Neural cell (in vitro differentiated cells): ENCODE measurements at regions not wholly inside any gene's neighbourhood (a gene's known extent, or its start where the extent isn't known, plus 50 kb on each side); places are given as distances from the start of the nearest gene placed in this dataset.

Experiments used
- H2AFZ ChIP-seq: fragments of 200-600, 300-800 bp; sonication (generic), shearing (Covaris generic); 2 replicates; pipeline ENCODE4 v1.6.0; 2014; ENCODE audit warnings: low read depth, mild to moderate bottlenecking, antibody characterized with exemption, low read length, moderate library complexity
- H3F3A ChIP-seq: fragments of 200-600 bp; shearing (Covaris generic); 2 replicates; pipeline ENCODE4 v1.6.1; 2016; ENCODE audit warnings: mild to moderate bottlenecking, moderate library complexity, mixed read lengths, antibody characterized with exemption, low read length; ENCODE audit not compliant: insufficient read depth, poor library complexity, severe bottlenecking
- H3K27ac ChIP-seq: fragments of 200-600, 300-800 bp; sonication (generic), shearing (Covaris generic); 2 replicates; pipeline ENCODE4 v1.5.1; 2014; ENCODE audit warnings: mild to moderate bottlenecking, low read length, moderate library complexity
- H3K27me3 ChIP-seq: fragments of 300-800, 200-600 bp; sonication (generic), shearing (Covaris generic); 2 replicates; pipeline ENCODE4 v1.6.0; 2014; ENCODE audit warnings: mild to moderate bottlenecking, low read depth, low read length, moderate library complexity; ENCODE audit not compliant: insufficient read depth
- H3K36me3 ChIP-seq: fragments of 300-800, 200-600 bp; sonication (generic), shearing (Covaris generic); 2 replicates; pipeline ENCODE4 v1.5.1; 2014; ENCODE audit warnings: mild to moderate bottlenecking, antibody characterized with exemption, low read length, moderate library complexity; ENCODE audit not compliant: insufficient read depth
- H3K4me2 ChIP-seq: fragments of 300-800, 200-600 bp; sonication (generic), shearing (Covaris generic); 2 replicates; pipeline ENCODE4 v1.6.0; 2014; ENCODE audit warnings: mild to moderate bottlenecking, low read length
- H3K4me3 ChIP-seq: fragments of 300-800, 200-600 bp; sonication (generic), shearing (Covaris generic); 2 replicates; pipeline ENCODE4 v1.5.1; 2014; ENCODE audit warnings: mild to moderate bottlenecking, low read length, moderate library complexity
- H3K79me2 ChIP-seq: fragments of 200-600 bp; shearing (Covaris generic); replicated peaks from 2 replicates; pipeline ENCODE4 v1.6.0; 2014; ENCODE audit warnings: mild to moderate bottlenecking, low read length, moderate library complexity; ENCODE audit not compliant: insufficient read depth
- H3K9ac ChIP-seq: fragments of 300-800, 200-600 bp; sonication (generic), shearing (Covaris generic); 2 replicates; pipeline ENCODE4 v1.6.1; 2016; ENCODE audit warnings: mild to moderate bottlenecking, low read length, mixed read lengths
- H3K9me2 ChIP-seq: fragments of 200-600 bp; shearing (Covaris generic); 2 replicates; pipeline ENCODE4 v1.6.1; 2016; ENCODE audit warnings: mild to moderate bottlenecking, low read length, mixed read lengths; ENCODE audit not compliant: insufficient read depth
- H3K9me3 ChIP-seq: fragments of 200-600, 300-800 bp; sonication (generic), shearing (Covaris generic); 2 replicates; pipeline ENCODE4 v1.6.1; 2016; ENCODE audit warnings: mild to moderate bottlenecking, mixed run types, low read length, moderate library complexity, mixed read lengths
- H4K20me1 ChIP-seq: fragments of 200-600 bp; shearing (Covaris generic); 2 replicates; pipeline ENCODE4 v1.6.1; 2016; ENCODE audit warnings: mild to moderate bottlenecking, mixed run types; ENCODE audit not compliant: insufficient read depth
- CTCF ChIP-seq: fragments of 450-650 bp; IDR thresholded peaks from 2 replicates; pipeline ENCODE4 v1.5.1; 2014; ENCODE audit warnings: antibody characterized with exemption, mild to moderate bottlenecking, moderate library complexity; ENCODE audit not compliant: poor library complexity, severe bottlenecking
- EP300 ChIP-seq: fragments of 450-650 bp; conservative IDR thresholded peaks from 2 replicates; pipeline ENCODE4 v1.6.1; 2014; ENCODE audit warnings: antibody characterized with exemption, mild to moderate bottlenecking, moderate library complexity; ENCODE audit not compliant: poor library complexity, severe bottlenecking
- EZH2 ChIP-seq: fragments of 200-600, 300-800 bp; shearing (Covaris generic), sonication (generic); IDR thresholded peaks from 2 replicates; pipeline ENCODE4 v1.6.1; 2014; ENCODE audit warnings: antibody characterized with exemption, low read length, borderline replicate concordance, mild to moderate bottlenecking; ENCODE audit not compliant: insufficient read depth, poor library complexity, severe bottlenecking
- MXI1 ChIP-seq: fragments of 450-650 bp; conservative IDR thresholded peaks from 2 replicates; pipeline ENCODE4 v1.6.1; 2014; ENCODE audit warnings: antibody characterized with exemption, mild to moderate bottlenecking; ENCODE audit not compliant: poor library complexity, severe bottlenecking
- POLR2AphosphoS5 ChIP-seq: IDR thresholded peaks from 2 replicates; pipeline ENCODE4 v1.6.1; 2012
- RAD21 ChIP-seq: fragments of 450-650 bp; conservative IDR thresholded peaks from 2 replicates; pipeline ENCODE4 v1.6.1; 2014; ENCODE audit warnings: antibody characterized with exemption, mild to moderate bottlenecking, moderate library complexity
- REST ChIP-seq: IDR thresholded peaks from 2 replicates; pipeline ENCODE4 v1.6.1; 2012; ENCODE audit warnings: borderline replicate concordance
- SMC3 ChIP-seq: fragments of 450-650 bp; conservative IDR thresholded peaks from 2 replicates; pipeline ENCODE4 v1.6.1; 2014; ENCODE audit warnings: antibody characterized with exemption, mild to moderate bottlenecking, moderate library complexity; ENCODE audit not compliant: poor library complexity
- TAF1 ChIP-seq: IDR thresholded peaks from 2 replicates; pipeline ENCODE4 v1.6.1; 2012; ENCODE audit warnings: low read depth

GRCh38 chr3:106337116-106337515 is 468.3 kb upstream of the CBLB start:
- TF ChIP-seq CTCF, result no peak
- TF ChIP-seq EZH2, result no peak
- no peak for TF ChIP-seq SMC3
- no peak for TF ChIP-seq TAF1
- no peak for TF ChIP-seq EP300
- no peak for TF ChIP-seq MXI1
- no peak for TF ChIP-seq POLR2AphosphoS5
- TF ChIP-seq REST, result no peak
- no peak for TF ChIP-seq RAD21
- no peaks in the 10 kb centered on the region for H4K20me1 ChIP-seq

GRCh38 chr3:106338582-106339214 is 469.9 kb upstream of the CBLB start:
- H3F3A ChIP-seq, result no peaks in the 10 kb centered on the region
- H3K36me3 ChIP-seq, result no peaks in the 10 kb centered on the region
- no peak overlapping the region for H2AFZ ChIP-seq
- H3K79me2 ChIP-seq, result no peaks in the 10 kb centered on the region
- H3K27me3 ChIP-seq, result no peaks in the 10 kb centered on the region
- H3K9me2 ChIP-seq, result no peaks in the 10 kb centered on the region
- no peak overlapping the region for H3K27ac ChIP-seq
- no peak for TF ChIP-seq REST
- TF ChIP-seq EP300, result no peak
- no peak overlapping the region for H3K4me3 ChIP-seq
- no peak overlapping the region for H3K9ac ChIP-seq
- no peak overlapping the region for H3K4me2 ChIP-seq
- H3K9me3 ChIP-seq, result no peaks in the 10 kb centered on the region
- H4K20me1 ChIP-seq, result no peaks in the 10 kb centered on the region

More at GRCh38 chr3:106337116-106337515, 468.3 kb upstream of the CBLB start:
- Histone ChIP-seq H3K4me2 (no peak overlapping the region), H3K36me3 (no peaks in the 10 kb centered on the region), H2AFZ (no peak overlapping the region), H3K27ac (no peak overlapping the region), H3K79me2 (no peaks in the 10 kb centered on the region), H3K4me3 (no peak overlapping the region), H3K9me2 (no peaks in the 10 kb centered on the region), H3F3A (no peaks in the 10 kb centered on the region), H3K27me3 (no peaks in the 10 kb centered on the region), H3K9ac (no peak overlapping the region), H3K9me3 (no peaks in the 10 kb centered on the region)
